ENCODE measurements at regions not wholly inside any gene's neighbourhood (a gene's known extent, or its start where the extent isn't known, plus 50 kb on each side); places are given as distances from the start of the nearest gene placed in this dataset.

DNA sequence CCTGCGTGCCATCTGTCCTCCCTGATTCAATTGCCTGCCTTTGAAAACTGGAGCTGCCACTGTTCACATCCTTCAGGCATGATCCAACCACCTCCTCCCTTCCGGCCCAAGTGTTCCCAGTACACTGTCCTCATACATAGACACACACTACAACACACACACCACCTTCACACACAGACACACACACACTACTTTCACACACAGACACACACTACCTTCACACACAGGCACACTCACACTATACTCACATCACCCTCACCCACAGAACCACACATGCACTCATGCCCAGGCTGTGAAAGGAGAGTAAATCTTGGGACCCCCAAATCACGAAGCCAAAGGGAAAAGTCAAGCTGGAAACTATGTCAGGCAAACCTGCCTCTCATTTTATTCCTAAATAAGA lies 109.4 kb upstream of the MYLIP start:
- H3K23ac ChIP-seq (ENCODE audit: insufficient read length, low read depth, low read length) = no peak overlapping the region
- DNase-seq = no peak
- no peak overlapping the region for H4K8ac ChIP-seq (replicated peaks; ENCODE audit: insufficient read length, low read depth, low read length)
- peaks cover 9% of the 10 kb centered on the region for H3K9me3 ChIP-seq (ENCODE audit: control insufficient read depth, low read depth, low read length)
- no peaks in the 10 kb centered on the region for H3K79me2 ChIP-seq (ENCODE audit: insufficient read depth, low read length)
- TF ChIP-seq, protein P1, sequence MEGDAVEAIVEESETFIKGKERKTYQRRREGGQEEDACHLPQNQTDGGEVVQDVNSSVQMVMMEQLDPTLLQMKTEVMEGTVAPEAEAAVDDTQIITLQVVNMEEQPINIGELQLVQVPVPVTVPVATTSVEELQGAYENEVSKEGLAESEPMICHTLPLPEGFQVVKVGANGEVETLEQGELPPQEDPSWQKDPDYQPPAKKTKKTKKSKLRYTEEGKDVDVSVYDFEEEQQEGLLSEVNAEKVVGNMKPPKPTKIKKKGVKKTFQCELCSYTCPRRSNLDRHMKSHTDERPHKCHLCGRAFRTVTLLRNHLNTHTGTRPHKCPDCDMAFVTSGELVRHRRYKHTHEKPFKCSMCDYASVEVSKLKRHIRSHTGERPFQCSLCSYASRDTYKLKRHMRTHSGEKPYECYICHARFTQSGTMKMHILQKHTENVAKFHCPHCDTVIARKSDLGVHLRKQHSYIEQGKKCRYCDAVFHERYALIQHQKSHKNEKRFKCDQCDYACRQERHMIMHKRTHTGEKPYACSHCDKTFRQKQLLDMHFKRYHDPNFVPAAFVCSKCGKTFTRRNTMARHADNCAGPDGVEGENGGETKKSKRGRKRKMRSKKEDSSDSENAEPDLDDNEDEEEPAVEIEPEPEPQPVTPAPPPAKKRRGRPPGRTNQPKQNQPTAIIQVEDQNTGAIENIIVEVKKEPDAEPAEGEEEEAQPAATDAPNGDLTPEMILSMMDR (conservative IDR thresholded peaks at IDR 0.05) = no peak
- no peak overlapping the region for H2BK20ac ChIP-seq (ENCODE audit: low read depth, low read length, poor library complexity, severe bottlenecking)
- no peak overlapping the region for H3K56ac ChIP-seq (ENCODE audit: insufficient read length, low read depth, low read length)
- H3T11ph ChIP-seq (ENCODE audit: low read length) = no peak overlapping the region
- no peak overlapping the region for H2AFZ ChIP-seq (ENCODE audit: low read length)
- H3K4me1 ChIP-seq (ENCODE audit: insufficient read depth, low read length) = no peaks in the 10 kb centered on the region
- Mint-ChIP-seq H3K27me3 (ENCODE audit: low read depth) (no peaks in the 10 kb centered on the region), H3K36me3 (ENCODE audit: insufficient read depth in 1 of 3, low read depth in 3 of 3) (peaks cover 6 to 10% (median 7%) of the 10 kb centered on the region in 3 experiments), H3K4me1 (no peaks in the 10 kb centered on the region; a peak in 1 of 4 replicates), H3K27ac (no peak overlapping the region), H3K4me3 (no peak overlapping the region), H3K9me3 (peaks cover 14 to 17% of the 10 kb centered on the region in 2 experiments)
- no peaks in the 10 kb centered on the region for H4K20me1 ChIP-seq (ENCODE audit: control insufficient read depth, insufficient read depth, insufficient read length)
- H4K91ac ChIP-seq (ENCODE audit: insufficient read length, low read depth, low read length) = no peak overlapping the region
- H2BK12ac ChIP-seq (ENCODE audit: insufficient read length, low read depth, low read length) = no peak overlapping the region
- H3K14ac ChIP-seq (ENCODE audit: insufficient read depth, low read length) = no peak overlapping the region
- no peak overlapping the region for H2BK5ac ChIP-seq (ENCODE audit: insufficient read length, low read length)
- no peak overlapping the region for H2BK120ac ChIP-seq (ENCODE audit: low read depth, low read length, poor library complexity, severe bottlenecking)
- no peaks in the 10 kb centered on the region for H3K23me2 ChIP-seq (ENCODE audit: insufficient read length, low read depth, low read length, poor library complexity, severe bottlenecking)
- no peak overlapping the region for H4K5ac ChIP-seq (ENCODE audit: insufficient read length, low read depth, low read length)
- H3K27ac ChIP-seq (ENCODE audit: insufficient read length, low read depth, low read length) = no peak overlapping the region
- no CpG with 5 or more reads among the region's 3 CpGs for WGBS (ENCODE audit: extremely low coverage, insufficient read length, low lambda C conversion rate)
- no peaks in the 10 kb centered on the region for H3K79me1 ChIP-seq (ENCODE audit: insufficient read depth, low read depth, low read length, poor library complexity, severe bottlenecking)
- no peak overlapping the region for H3K9ac ChIP-seq (ENCODE audit: extremely low read depth, insufficient read length, low read length)
- no peak overlapping the region for H2BK15ac ChIP-seq (ENCODE audit: low read depth, low read length)
- peak overlapping the region; percentile 60 for H3K18ac ChIP-seq (ENCODE audit: insufficient read length, low read depth, low read length)
- no peak overlapping the region for H3K4ac ChIP-seq (ENCODE audit: low read depth, low read length)
- H3K27me3 ChIP-seq (ENCODE audit: insufficient read depth, low read length) = no peaks in the 10 kb centered on the region
- H3K4me2 ChIP-seq (ENCODE audit: insufficient read depth, insufficient read length, low read length) = no peak overlapping the region
- no peak overlapping the region for H2AK5ac ChIP-seq (ENCODE audit: insufficient read length, low read length)
